Gastrocnemius medialis (tissue), 4 donors: ENCODE measurements at regions not wholly inside any gene's neighbourhood (a gene's known extent, or its start where the extent isn't known, plus 50 kb on each side); places are given as distances from the start of the nearest gene placed in this dataset.

Source experiments
- ATAC-seq, 2 donors: fragments of 150-250 bp; one replicate each; pipeline ENCODE4 v1.9.1; 2016
- DNase-seq, 2 donors: peaks; one replicate each; pipeline ENCODE4 v3.0.0-alpha.2; 2019
- H3K27ac ChIP-seq, 4 donors: fragments of 200-600 bp; sonication (generic); 1 replicate in 1 of 4; 2 replicates in 3 of 4; pipeline ENCODE4 v1.5.1; 2016 to 2018; ENCODE audit warnings: mild to moderate bottlenecking in 2 of 4, moderate library complexity in 1 of 4
- H3K27me3 ChIP-seq, 3 donors: fragments of 200-600 bp; sonication (generic) in 2 of 3; 1 replicate in 1 of 3; 2 replicates in 2 of 3; pipeline versions ENCODE4 v1.5.1 to v1.6.0; 2016 to 2019; ENCODE audit warnings: mild to moderate bottlenecking in 1 of 3, moderate library complexity in 1 of 3
- H3K36me3 ChIP-seq, 2 donors: fragments of 200-600 bp; sonication (generic) in 1 of 2; one replicate each; pipeline ENCODE4 v1.5.1; 2017 to 2018
- H3K4me1 ChIP-seq, 2 donors: fragments of 200-600 bp; sonication (generic) in 1 of 2; one replicate each; pipeline ENCODE4 v1.5.1; 2016 to 2017; ENCODE audit warnings: mild to moderate bottlenecking in 2 of 2
- H3K4me3 ChIP-seq, 4 donors: fragments of 200-600 bp; sonication (generic) in 3 of 4; 1 replicate in 1 of 4; 2 replicates in 3 of 4; pipeline ENCODE4 v1.5.1; 2016 to 2019; ENCODE audit warnings: mild to moderate bottlenecking in 2 of 4
- H3K9me3 ChIP-seq, 3 donors: fragments of 200-600 bp; sonication (generic) in 2 of 3; 1 replicate in 1 of 3; 2 replicates in 2 of 3; pipeline ENCODE4 v1.5.1; 2016 to 2019
- POLR2A ChIP-seq, 2 donors: fragments of 450-650 bp; IDR thresholded peaks; one replicate each; pipeline ENCODE4 v1.6.1; 2017; ENCODE audit warnings: antibody characterized with exemption in 2 of 2, mild to moderate bottlenecking in 2 of 2, moderate library complexity in 2 of 2
- in situ Hi-C, 4 donors: fragments of 200-750 bp; cut with MboI; loops; one replicate each; pipeline versions ENCODE4 v1.15.0 to v1.8.0; 2017; ENCODE audit warnings: low sequenced_read_pairs in 4 of 4
- intact Hi-C: fragments of 100-400 bp; cut with DNase I; formaldehyde crosslinking; loops from one replicate; pipeline ENCODE4 v1.15.1; 2023; ENCODE audit warnings: low total_unique reads
- TF ChIP-seq, protein P1 (sequence below), 5 experiments: fragments of 450-650 bp in 3 of 5; fragments of 200-600 bp in 2 of 5; sonication (generic) in 2 of 5; IDR thresholded peaks in 4 of 5; conservative IDR thresholded peaks in 1 of 5; 1 replicate in 4 of 5; 2 replicates in 1 of 5; pipeline ENCODE4 v1.5.1; 2016 to 2019; ENCODE audit warnings: antibody characterized with exemption in 5 of 5, mild to moderate bottlenecking in 3 of 5, moderate library complexity in 3 of 5

DNA sequence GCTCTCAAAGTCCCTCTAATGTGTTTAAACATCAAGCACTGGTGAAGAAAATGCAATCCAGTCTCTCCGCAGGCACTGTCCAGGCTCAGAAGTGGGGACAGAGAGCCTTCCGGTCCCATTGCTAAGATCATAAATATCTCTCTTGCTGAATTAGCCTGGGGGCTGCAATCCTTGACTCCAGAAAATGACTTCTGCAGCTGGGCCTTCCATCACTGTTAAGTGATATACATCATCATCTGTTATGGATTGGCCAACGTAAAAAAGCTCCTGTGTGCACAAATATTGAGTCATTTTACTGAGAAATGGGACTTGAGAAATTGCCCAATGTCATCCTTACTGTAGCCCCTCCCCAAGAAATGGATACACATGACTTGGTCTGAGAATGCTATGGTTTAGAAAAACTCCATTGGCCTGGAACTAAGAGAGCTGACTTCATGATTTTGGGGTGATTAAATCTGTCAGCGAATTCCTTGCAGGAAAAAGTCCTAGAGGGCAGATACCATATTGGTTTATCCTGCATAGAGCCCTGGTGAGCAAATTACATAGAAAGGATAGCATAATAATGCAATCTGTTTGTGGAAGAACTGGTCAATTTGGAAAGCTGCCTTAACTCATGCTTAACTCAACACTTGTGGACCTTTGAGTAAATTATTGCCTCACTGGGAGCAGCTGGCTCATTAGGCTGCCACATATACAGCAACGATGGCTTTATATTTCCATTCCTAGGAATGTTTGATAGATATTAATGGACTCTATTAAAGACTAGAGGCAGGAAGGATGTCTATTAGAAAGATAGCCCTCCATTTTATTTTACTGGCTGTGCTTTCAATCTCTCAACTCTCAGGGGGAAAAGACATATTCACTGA is 346.1 kb downstream of the GBA3 start:
- H3K36me3 ChIP-seq = no peaks in the 10 kb centered on the region
- in situ Hi-C loops (no loop called here), intact Hi-C loops (no loop called here)
- H3K27ac ChIP-seq = no peak overlapping the region
- TF ChIP-seq, protein P1, sequence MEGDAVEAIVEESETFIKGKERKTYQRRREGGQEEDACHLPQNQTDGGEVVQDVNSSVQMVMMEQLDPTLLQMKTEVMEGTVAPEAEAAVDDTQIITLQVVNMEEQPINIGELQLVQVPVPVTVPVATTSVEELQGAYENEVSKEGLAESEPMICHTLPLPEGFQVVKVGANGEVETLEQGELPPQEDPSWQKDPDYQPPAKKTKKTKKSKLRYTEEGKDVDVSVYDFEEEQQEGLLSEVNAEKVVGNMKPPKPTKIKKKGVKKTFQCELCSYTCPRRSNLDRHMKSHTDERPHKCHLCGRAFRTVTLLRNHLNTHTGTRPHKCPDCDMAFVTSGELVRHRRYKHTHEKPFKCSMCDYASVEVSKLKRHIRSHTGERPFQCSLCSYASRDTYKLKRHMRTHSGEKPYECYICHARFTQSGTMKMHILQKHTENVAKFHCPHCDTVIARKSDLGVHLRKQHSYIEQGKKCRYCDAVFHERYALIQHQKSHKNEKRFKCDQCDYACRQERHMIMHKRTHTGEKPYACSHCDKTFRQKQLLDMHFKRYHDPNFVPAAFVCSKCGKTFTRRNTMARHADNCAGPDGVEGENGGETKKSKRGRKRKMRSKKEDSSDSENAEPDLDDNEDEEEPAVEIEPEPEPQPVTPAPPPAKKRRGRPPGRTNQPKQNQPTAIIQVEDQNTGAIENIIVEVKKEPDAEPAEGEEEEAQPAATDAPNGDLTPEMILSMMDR (IDR thresholded peaks at IDR 0.05 in 4 of 5, conservative IDR thresholded peaks at IDR 0.05 in 1 of 5) = no peak
- no peak for TF ChIP-seq POLR2A (IDR thresholded peaks at IDR 0.05)
- no peak for ATAC-seq
- H3K4me3 ChIP-seq = no peak overlapping the region
- no peak for DNase-seq
- no peaks in the 10 kb centered on the region for H3K27me3 ChIP-seq
- no peaks in the 10 kb centered on the region for H3K4me1 ChIP-seq
- no peaks in the 10 kb centered on the region for H3K9me3 ChIP-seq

DNA sequence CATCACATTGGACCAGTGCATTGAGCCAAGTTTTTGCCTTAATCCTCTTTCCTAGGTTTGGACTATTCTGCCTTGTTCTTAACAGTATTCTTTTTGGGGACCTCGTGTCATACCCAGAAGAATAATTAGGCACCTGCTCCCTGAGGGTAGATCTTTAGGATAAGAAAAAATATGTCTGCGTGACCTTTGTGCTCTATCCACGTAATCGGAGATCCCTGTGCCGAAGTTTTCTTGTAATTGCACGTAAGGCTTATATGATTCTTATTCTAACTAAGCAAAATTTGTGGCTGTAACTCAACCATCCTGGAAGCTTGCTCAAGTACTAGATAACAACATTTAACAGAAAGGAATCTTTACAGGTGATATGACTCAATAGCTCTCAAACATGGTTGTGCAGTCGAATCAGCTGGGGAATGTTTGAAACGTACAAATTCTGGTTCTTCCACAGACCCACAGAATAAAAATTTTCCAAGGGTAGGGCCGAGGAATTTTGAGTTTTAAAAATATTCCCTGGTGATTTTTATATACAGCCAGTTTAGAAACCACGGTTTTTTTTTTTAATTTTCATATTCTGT is 344.3 kb downstream of the GBA3 start:
- Histone ChIP-seq H3K36me3 (no peaks in the 10 kb centered on the region), H3K4me1 (no peaks in the 10 kb centered on the region), H3K27me3 (no peaks in the 10 kb centered on the region), H3K9me3 (no peaks in the 10 kb centered on the region), H3K27ac (no peak overlapping the region), H3K4me3 (no peak overlapping the region)
- DNase-seq = no peak
- in situ Hi-C loops = no loop called here
- TF ChIP-seq, protein P1 (IDR thresholded peaks at IDR 0.05 in 4 of 5, conservative IDR thresholded peaks at IDR 0.05 in 1 of 5) = no peak
- TF ChIP-seq POLR2A (IDR thresholded peaks at IDR 0.05) = no peak
- ATAC-seq = no peak
- intact Hi-C loops = no loop called here

DNA sequence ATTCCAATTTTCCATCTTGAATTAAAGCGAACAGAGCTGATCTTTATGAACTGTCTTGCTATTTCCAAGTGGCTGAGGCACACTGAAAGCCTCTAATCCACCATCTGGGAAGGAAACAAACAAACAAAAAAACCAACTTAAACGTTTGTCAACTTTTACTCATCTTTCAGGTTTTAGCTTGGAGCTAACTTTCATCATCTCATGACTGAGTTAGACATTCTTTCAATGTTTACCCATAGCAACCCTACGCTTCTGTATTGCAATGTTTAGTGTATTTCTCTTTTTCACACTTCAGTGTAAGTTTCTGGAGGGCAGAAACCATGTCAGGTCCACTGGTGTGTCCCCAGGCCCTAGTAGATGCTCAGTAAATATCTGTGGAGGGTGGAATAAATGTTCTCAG is 343.8 kb downstream of the GBA3 start:
- H3K27ac ChIP-seq = no peak overlapping the region
- in situ Hi-C loops = no loop called here
- H3K36me3 ChIP-seq = no peaks in the 10 kb centered on the region
- H3K27me3 ChIP-seq = no peaks in the 10 kb centered on the region
- H3K9me3 ChIP-seq = no peaks in the 10 kb centered on the region
- H3K4me1 ChIP-seq = no peaks in the 10 kb centered on the region
- no peak for DNase-seq
- ATAC-seq = no peak
- intact Hi-C loops = no loop called here
- no peak overlapping the region for H3K4me3 ChIP-seq
- TF ChIP-seq, protein P1 (IDR thresholded peaks at IDR 0.05 in 4 of 5, conservative IDR thresholded peaks at IDR 0.05 in 1 of 5) = no peak
- TF ChIP-seq POLR2A (IDR thresholded peaks at IDR 0.05) = no peak

DNA sequence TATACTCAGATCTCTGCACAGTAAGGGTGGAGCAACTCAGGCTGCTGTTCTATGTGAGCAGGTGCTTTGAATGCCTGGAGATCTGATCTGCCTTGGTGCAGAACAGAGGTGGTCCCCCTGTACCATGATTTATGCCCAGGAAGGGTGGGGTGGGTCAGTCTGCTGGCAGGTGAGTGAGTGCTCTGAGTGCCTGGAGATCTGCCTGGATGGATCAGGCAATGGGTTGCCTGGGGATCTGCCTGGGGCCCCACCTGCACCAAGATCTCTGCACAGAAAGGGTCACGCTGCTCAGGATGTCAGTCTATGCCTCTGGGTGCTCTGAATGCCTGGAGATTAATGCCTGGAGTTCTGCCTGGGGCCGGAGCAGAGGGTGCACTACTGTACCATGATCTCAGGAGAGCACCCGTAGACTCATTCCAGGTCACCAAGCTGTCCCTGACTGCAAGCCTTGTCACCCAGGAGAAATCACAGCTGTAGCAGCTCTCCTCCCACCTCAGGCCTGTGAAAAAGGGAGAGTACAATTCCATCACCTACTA is 342.9 kb downstream of the GBA3 start:
- ATAC-seq (no peak), DNase-seq (no peak)
- Histone ChIP-seq H3K4me1 (no peaks in the 10 kb centered on the region), H3K27me3 (no peaks in the 10 kb centered on the region), H3K9me3 (no peaks in the 10 kb centered on the region), H3K27ac (no peak overlapping the region), H3K4me3 (no peak overlapping the region), H3K36me3 (no peaks in the 10 kb centered on the region)
- in situ Hi-C loops = no loop called here
- intact Hi-C loops = no loop called here
- TF ChIP-seq POLR2A (IDR thresholded peaks at IDR 0.05) = no peak
- TF ChIP-seq, protein P1 (IDR thresholded peaks at IDR 0.05 in 4 of 5, conservative IDR thresholded peaks at IDR 0.05 in 1 of 5) = no peak
